NT2/D1 (cell line): ENCODE measurements at regions not wholly inside any gene's neighbourhood (a gene's known extent, or its start where the extent isn't known, plus 50 kb on each side); places are given as distances from the start of the nearest gene placed in this dataset.

Experiments
- SUZ12 ChIP-seq: IDR thresholded peaks from 2 replicates; pipeline ENCODE4 v1.6.1; 2011; ENCODE audit not compliant: insufficient read length, insufficient read depth; ENCODE audit errors: extremely low read depth
- YY1 ChIP-seq: IDR thresholded peaks from 2 replicates; pipeline ENCODE4 v1.6.1; 2011; ENCODE audit not compliant: insufficient read length, insufficient read depth
- ZNF274 ChIP-seq: IDR thresholded peaks from 2 replicates; pipeline ENCODE4 v1.6.1; 2011; ENCODE audit warnings: mild to moderate bottlenecking, low read depth, low read length

DNA sequence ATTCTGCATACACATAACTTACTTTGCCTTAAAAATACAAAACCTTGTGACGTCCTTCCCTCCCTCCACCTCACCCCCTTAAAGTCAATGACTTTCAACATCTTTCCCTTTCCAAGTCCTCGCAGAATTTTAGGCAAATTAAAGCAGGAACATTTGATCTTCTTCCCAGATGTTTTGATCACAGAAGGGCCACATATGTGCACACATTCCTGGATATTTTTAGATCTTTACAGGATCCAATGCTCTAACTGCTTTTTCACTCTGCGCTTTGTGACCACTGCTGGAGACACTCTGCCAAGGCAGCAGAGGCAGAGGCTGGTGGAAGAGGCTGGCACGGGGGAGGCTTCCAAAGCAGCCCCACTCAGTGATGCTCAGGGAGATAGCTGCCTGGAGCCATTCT is 130.7 kb downstream of the SEC61B start:
- no peak for TF ChIP-seq YY1
- no peak for TF ChIP-seq ZNF274
- TF ChIP-seq SUZ12, result no peak
